ENCODE measurements at regions not wholly inside any gene's neighbourhood (a gene's known extent, or its start where the extent isn't known, plus 50 kb on each side); places are given as distances from the start of the nearest gene placed in this dataset.

DNA sequence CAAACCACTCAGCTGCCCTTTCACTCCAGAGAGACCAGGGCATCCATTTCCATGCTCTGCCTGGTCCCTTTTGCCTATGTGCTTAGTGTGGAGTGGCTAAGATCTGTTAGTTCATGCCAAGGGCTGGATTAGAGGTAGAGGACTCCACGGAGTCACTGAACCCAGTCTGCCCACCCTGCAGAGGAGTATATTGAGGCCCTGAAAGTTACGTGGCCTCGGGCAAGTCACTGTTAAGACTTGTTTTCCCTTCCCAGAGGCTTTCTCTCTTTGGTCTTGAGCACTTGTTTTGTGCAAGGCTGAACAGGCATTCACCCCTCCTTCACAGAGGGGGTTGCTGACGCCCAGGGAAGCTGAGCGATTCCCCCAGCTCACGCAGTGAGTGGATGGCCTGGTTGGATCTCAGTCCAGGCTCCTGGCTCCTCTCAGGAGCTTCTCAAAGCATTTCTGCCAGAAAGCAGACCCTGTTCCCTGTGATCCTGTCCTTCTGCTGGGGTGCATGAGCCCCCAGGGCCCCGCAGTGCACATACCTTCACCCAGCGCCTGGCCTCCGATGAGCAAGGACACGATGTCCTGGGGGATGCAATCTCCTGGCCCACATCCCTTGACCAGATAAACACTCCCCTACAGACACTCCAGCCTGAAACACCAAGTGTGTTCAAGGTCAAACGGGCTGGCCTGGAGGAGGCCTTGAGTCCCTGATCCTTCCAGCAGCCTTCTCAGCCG, 153.4 kb upstream of the GSE1 start:
- TF ChIP-seq, protein P1, sequence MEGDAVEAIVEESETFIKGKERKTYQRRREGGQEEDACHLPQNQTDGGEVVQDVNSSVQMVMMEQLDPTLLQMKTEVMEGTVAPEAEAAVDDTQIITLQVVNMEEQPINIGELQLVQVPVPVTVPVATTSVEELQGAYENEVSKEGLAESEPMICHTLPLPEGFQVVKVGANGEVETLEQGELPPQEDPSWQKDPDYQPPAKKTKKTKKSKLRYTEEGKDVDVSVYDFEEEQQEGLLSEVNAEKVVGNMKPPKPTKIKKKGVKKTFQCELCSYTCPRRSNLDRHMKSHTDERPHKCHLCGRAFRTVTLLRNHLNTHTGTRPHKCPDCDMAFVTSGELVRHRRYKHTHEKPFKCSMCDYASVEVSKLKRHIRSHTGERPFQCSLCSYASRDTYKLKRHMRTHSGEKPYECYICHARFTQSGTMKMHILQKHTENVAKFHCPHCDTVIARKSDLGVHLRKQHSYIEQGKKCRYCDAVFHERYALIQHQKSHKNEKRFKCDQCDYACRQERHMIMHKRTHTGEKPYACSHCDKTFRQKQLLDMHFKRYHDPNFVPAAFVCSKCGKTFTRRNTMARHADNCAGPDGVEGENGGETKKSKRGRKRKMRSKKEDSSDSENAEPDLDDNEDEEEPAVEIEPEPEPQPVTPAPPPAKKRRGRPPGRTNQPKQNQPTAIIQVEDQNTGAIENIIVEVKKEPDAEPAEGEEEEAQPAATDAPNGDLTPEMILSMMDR (IDR thresholded peaks at IDR 0.05): no peak
- TF ChIP-seq POLR2AphosphoS5 (IDR thresholded peaks at IDR 0.05; ENCODE audit: low read depth, low read length) (no peak), USF2 (IDR thresholded peaks at IDR 0.05; ENCODE audit: borderline replicate concordance, low read depth, low read length) (no peak), EZH2phosphoT487 (IDR thresholded peaks at IDR 0.05; ENCODE audit: borderline replicate concordance, low read depth) (no peak)
